DND-41 (cell line): ENCODE measurements at regions not wholly inside any gene's neighbourhood (a gene's known extent, or its start where the extent isn't known, plus 50 kb on each side); places are given as distances from the start of the nearest gene placed in this dataset.

ENCODE experiments used
- EZH2 ChIP-seq: IDR thresholded peaks from 3 replicates; pipeline ENCODE4 v1.6.1; 2012; ENCODE audit warnings: borderline replicate concordance, low read depth, mild to moderate bottlenecking, moderate library complexity, low read length, inconsistent platforms; ENCODE audit not compliant: severe bottlenecking
- TF ChIP-seq, protein P1 (sequence below): IDR thresholded peaks from 2 replicates; pipeline ENCODE4 v1.5.1; 2012; ENCODE audit warnings: borderline replicate concordance, low read length, moderate library complexity, mild to moderate bottlenecking; ENCODE audit not compliant: poor library complexity, severe bottlenecking; ENCODE audit errors: extremely low read depth

DNA sequence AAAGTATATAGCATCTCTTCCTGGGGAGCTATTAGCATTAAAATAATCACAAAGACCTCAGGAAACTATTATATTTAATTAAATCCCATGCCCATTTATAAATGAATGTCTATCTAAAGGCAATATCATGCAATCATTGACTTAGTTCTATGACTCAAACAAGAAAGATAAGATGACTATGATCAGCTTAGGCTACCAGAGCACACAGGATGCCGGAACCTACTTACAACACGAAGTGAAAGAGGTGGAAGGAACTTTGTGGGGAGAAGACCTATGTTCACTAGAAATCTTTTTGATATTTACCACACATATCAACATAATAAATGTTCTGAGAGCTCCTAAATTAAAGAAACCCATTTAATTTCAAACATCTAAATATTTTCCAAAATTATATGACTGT, 344.2 kb upstream of the CYLC2 start:
- TF ChIP-seq EZH2 = no peak
- TF ChIP-seq, protein P1, sequence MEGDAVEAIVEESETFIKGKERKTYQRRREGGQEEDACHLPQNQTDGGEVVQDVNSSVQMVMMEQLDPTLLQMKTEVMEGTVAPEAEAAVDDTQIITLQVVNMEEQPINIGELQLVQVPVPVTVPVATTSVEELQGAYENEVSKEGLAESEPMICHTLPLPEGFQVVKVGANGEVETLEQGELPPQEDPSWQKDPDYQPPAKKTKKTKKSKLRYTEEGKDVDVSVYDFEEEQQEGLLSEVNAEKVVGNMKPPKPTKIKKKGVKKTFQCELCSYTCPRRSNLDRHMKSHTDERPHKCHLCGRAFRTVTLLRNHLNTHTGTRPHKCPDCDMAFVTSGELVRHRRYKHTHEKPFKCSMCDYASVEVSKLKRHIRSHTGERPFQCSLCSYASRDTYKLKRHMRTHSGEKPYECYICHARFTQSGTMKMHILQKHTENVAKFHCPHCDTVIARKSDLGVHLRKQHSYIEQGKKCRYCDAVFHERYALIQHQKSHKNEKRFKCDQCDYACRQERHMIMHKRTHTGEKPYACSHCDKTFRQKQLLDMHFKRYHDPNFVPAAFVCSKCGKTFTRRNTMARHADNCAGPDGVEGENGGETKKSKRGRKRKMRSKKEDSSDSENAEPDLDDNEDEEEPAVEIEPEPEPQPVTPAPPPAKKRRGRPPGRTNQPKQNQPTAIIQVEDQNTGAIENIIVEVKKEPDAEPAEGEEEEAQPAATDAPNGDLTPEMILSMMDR = no peak
